ENCODE measurements at regions not wholly inside any gene's neighbourhood (a gene's known extent, or its start where the extent isn't known, plus 50 kb on each side); places are given as distances from the start of the nearest gene placed in this dataset.

DNA sequence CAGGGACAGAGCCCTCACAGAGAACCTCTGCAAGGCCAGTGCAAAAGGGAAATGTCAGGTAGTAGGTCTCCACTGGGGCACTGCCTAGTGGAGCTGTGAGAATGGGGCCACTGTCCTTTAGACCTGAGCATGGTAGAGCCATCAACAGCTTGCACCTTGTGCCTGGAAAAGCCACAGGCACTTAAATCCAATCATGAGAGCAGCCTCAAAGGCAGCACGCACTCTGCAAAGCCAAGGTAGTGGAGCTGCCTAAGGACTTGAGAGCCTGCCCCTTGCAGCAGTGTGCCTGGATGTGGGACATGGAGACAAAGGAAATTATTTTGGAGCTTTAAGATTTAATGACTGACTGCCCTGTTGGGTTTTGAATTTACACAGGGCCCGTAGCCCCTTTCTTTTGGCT, 918.5 kb upstream of the POT1 start:
- TF ChIP-seq, protein P1, sequence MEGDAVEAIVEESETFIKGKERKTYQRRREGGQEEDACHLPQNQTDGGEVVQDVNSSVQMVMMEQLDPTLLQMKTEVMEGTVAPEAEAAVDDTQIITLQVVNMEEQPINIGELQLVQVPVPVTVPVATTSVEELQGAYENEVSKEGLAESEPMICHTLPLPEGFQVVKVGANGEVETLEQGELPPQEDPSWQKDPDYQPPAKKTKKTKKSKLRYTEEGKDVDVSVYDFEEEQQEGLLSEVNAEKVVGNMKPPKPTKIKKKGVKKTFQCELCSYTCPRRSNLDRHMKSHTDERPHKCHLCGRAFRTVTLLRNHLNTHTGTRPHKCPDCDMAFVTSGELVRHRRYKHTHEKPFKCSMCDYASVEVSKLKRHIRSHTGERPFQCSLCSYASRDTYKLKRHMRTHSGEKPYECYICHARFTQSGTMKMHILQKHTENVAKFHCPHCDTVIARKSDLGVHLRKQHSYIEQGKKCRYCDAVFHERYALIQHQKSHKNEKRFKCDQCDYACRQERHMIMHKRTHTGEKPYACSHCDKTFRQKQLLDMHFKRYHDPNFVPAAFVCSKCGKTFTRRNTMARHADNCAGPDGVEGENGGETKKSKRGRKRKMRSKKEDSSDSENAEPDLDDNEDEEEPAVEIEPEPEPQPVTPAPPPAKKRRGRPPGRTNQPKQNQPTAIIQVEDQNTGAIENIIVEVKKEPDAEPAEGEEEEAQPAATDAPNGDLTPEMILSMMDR (IDR thresholded peaks at IDR 0.05; ENCODE audit: poor library complexity) = no peak
- TF ChIP-seq EZH2 (IDR thresholded peaks at IDR 0.05; ENCODE audit: borderline replicate concordance) (no peak), EZH2phosphoT487 (IDR thresholded peaks at IDR 0.05; ENCODE audit: low read depth, severe bottlenecking, unreplicated experiment) (no peak)
- DNase-seq (ENCODE audit: low spot score) = no peak
- WGBS (ENCODE audit: low lambda C conversion rate, missing lambda C conversion rate) = 88% methylated on average over 2 of the region's 2 CpGs

DNA sequence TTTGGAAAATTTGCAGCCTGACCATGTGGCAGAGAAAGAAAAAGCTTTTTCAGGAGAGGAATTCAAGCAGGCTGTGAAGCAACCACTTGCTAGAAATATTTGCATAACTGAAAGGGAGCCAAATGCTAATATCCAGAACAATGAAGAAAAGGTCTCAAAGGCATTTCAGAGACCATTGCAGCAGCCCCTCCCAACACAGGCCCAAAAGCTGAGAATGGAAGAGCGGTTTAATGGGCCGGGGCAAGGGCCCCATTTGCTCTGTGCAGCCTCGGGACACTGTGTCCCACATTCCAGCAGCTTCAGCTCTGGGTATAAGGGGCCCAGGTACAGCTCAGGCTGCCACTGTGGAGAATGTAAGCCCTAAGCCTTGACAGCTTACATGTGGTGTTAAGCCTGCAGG, 918.1 kb upstream of the POT1 start:
- 86% methylated on average over 3 of the region's 3 CpGs for WGBS (ENCODE audit: low lambda C conversion rate, missing lambda C conversion rate)
- Histone ChIP-seq H3K4me1 (ENCODE audit: insufficient read depth) (no peaks in the 10 kb centered on the region), H3K9me3 (ENCODE audit: low read depth) (no peaks in the 10 kb centered on the region), H3K27me3 (no peaks in the 10 kb centered on the region), H3K36me3 (replicated peaks; ENCODE audit: insufficient read depth, low read depth) (no peaks in the 10 kb centered on the region), H3K4me2 (no peak overlapping the region), H3K9me2 (replicated peaks; ENCODE audit: insufficient read depth) (no peaks in the 10 kb centered on the region), H3K4me3 (no peak overlapping the region), H3K27ac (no peak overlapping the region), H3K79me2 (no peaks in the 10 kb centered on the region), H2AFZ (no peak overlapping the region), H4K20me1 (ENCODE audit: insufficient read depth, poor library complexity, severe bottlenecking) (no peaks in the 10 kb centered on the region)
- TF ChIP-seq, protein P1 (IDR thresholded peaks at IDR 0.05; ENCODE audit: poor library complexity) = no peak
- no peak for TF ChIP-seq EZH2 (IDR thresholded peaks at IDR 0.05; ENCODE audit: borderline replicate concordance)
- DNase-seq (ENCODE audit: low spot score) = no peak

More for the DNA sequence above, 918.5 kb upstream of the POT1 start:
- H3K9me3 ChIP-seq (ENCODE audit: low read depth) = no peaks in the 10 kb centered on the region
- H3K4me1 ChIP-seq (ENCODE audit: insufficient read depth) = no peaks in the 10 kb centered on the region
- no peak overlapping the region for H2AFZ ChIP-seq
- no peaks in the 10 kb centered on the region for H4K20me1 ChIP-seq (ENCODE audit: insufficient read depth, poor library complexity, severe bottlenecking)
- H3K79me2 ChIP-seq = no peaks in the 10 kb centered on the region
- no peak overlapping the region for H3K4me2 ChIP-seq
- H3K27ac ChIP-seq = no peak overlapping the region
- H3K4me3 ChIP-seq = no peak overlapping the region
- no peaks in the 10 kb centered on the region for H3K36me3 ChIP-seq (replicated peaks; ENCODE audit: insufficient read depth, low read depth)
- H3K9me2 ChIP-seq (replicated peaks; ENCODE audit: insufficient read depth) = no peaks in the 10 kb centered on the region
- no peaks in the 10 kb centered on the region for H3K27me3 ChIP-seq

- no peaks in the 10 kb centered on the region for H4K20me1 ChIP-seq (ENCODE audit: insufficient read depth, poor library complexity, severe bottlenecking)
- no peaks in the 10 kb centered on the region for H3K36me3 ChIP-seq (replicated peaks; ENCODE audit: insufficient read depth, low read depth)
- no peaks in the 10 kb centered on the region for H3K9me2 ChIP-seq (replicated peaks; ENCODE audit: insufficient read depth)
- no peak overlapping the region for H3K27ac ChIP-seq
- H2AFZ ChIP-seq = no peak overlapping the region
- no peaks in the 10 kb centered on the region for H3K4me1 ChIP-seq (ENCODE audit: insufficient read depth)
- no peaks in the 10 kb centered on the region for H3K27me3 ChIP-seq
- H3K9me3 ChIP-seq (ENCODE audit: low read depth) = no peaks in the 10 kb centered on the region
- no peak for DNase-seq (ENCODE audit: low spot score)
- H3K4me3 ChIP-seq = no peak overlapping the region
- WGBS (ENCODE audit: low lambda C conversion rate, missing lambda C conversion rate) = 87% methylated on average over 3 of the region's 3 CpGs
- TF ChIP-seq EZH2 (IDR thresholded peaks at IDR 0.05; ENCODE audit: borderline replicate concordance) = no peak
- TF ChIP-seq, protein P1 (IDR thresholded peaks at IDR 0.05; ENCODE audit: poor library complexity) = no peak
- no peak for TF ChIP-seq EZH2phosphoT487 (IDR thresholded peaks at IDR 0.05; ENCODE audit: low read depth, severe bottlenecking, unreplicated experiment)
- no peaks in the 10 kb centered on the region for H3K79me2 ChIP-seq
- H3K4me2 ChIP-seq = no peak overlapping the region
Measured at GRCh38 chr7:125847055-125847454, 917.4 kb upstream of the POT1 start.

- TF ChIP-seq EZH2phosphoT487 (IDR thresholded peaks at IDR 0.05; ENCODE audit: low read depth, severe bottlenecking, unreplicated experiment) (no peak), EZH2 (IDR thresholded peaks at IDR 0.05; ENCODE audit: borderline replicate concordance) (no peak)
- TF ChIP-seq, protein P1 (IDR thresholded peaks at IDR 0.05; ENCODE audit: poor library complexity) = no peak
- Histone ChIP-seq H3K27ac (no peak overlapping the region), H3K9me3 (ENCODE audit: low read depth) (no peaks in the 10 kb centered on the region), H2AFZ (no peak overlapping the region), H3K9me2 (replicated peaks; ENCODE audit: insufficient read depth) (no peaks in the 10 kb centered on the region), H4K20me1 (ENCODE audit: insufficient read depth, poor library complexity, severe bottlenecking) (no peaks in the 10 kb centered on the region), H3K4me2 (no peak overlapping the region), H3K27me3 (no peaks in the 10 kb centered on the region), H3K79me2 (no peaks in the 10 kb centered on the region), H3K4me3 (no peak overlapping the region), H3K4me1 (ENCODE audit: insufficient read depth) (no peaks in the 10 kb centered on the region), H3K36me3 (replicated peaks; ENCODE audit: insufficient read depth, low read depth) (no peaks in the 10 kb centered on the region)
- DNase-seq (ENCODE audit: low spot score) = no peak
- WGBS (ENCODE audit: low lambda C conversion rate, missing lambda C conversion rate) = 81% methylated on average over 1 of the region's 1 CpG
Measured at GRCh38 chr7:125845686-125846085, 916.1 kb upstream of the POT1 start.

Measured in hepatocyte (in vitro differentiated cells).